Testis (tissue), 2 donors: ENCODE measurements at regions not wholly inside any gene's neighbourhood (a gene's known extent, or its start where the extent isn't known, plus 50 kb on each side); places are given as distances from the start of the nearest gene placed in this dataset.

Source experiments
- POLR2A ChIP-seq: fragments of 450-650 bp; IDR thresholded peaks from one replicate; pipeline ENCODE4 v1.6.1; 2017; ENCODE audit warnings: antibody characterized with exemption, mild to moderate bottlenecking, moderate library complexity
- TF ChIP-seq, protein P1 (sequence below), 3 experiments: fragments of 450-650 bp in 2 of 3; fragments of 200-600 bp in 1 of 3; sonication (generic) in 1 of 3; IDR thresholded peaks; one replicate each; pipeline ENCODE4 v1.5.1; 2016 to 2019; ENCODE audit warnings: antibody characterized with exemption in 3 of 3, mild to moderate bottlenecking in 2 of 3, moderate library complexity in 1 of 3

DNA sequence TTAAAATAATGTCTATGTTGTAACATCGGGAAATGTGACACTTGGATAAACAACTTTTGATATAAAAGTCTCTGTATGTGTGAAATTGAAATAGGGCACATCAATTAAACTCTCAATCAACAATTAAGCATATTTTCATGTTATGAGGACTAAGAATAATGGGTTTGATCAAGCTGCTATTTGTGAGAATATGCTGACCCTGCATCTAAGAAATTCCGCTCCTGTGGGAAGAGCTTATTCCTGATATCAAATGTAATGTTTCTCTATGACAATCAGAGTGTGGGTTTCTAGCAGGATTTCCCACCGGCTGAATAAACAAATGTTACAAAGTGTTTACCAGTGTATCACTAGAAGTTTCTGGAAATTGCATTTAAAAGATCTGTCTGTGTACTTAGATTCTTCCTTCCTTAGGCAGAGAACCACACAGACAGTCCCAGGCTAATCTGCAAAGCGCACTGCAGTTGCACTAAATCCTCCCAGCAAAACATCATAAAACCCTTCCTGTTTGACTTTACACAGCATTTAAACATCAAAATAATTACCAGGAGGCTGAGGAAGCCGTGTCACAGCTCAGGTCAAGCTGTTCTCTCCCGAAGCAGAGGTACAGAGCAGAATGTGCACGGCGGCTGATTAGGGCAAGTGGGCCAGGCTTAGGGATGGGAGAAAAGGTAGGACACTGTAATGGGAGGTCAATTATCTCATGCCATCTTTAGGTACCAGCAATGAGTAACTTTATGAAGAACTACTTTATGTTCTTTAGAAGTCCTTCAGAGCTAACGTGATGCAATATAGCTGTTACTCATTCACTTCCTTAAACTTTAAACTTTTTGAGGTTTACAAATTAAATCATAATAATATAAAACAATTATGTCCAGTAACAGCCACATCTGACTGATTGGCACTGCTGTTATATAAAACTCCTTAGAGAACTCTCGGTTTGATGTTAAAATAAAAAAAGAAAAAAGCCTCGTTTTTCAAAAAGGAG, 109.1 kb upstream of the CTTNBP2 start:
- TF ChIP-seq POLR2A: no peak
- TF ChIP-seq, protein P1, sequence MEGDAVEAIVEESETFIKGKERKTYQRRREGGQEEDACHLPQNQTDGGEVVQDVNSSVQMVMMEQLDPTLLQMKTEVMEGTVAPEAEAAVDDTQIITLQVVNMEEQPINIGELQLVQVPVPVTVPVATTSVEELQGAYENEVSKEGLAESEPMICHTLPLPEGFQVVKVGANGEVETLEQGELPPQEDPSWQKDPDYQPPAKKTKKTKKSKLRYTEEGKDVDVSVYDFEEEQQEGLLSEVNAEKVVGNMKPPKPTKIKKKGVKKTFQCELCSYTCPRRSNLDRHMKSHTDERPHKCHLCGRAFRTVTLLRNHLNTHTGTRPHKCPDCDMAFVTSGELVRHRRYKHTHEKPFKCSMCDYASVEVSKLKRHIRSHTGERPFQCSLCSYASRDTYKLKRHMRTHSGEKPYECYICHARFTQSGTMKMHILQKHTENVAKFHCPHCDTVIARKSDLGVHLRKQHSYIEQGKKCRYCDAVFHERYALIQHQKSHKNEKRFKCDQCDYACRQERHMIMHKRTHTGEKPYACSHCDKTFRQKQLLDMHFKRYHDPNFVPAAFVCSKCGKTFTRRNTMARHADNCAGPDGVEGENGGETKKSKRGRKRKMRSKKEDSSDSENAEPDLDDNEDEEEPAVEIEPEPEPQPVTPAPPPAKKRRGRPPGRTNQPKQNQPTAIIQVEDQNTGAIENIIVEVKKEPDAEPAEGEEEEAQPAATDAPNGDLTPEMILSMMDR (IDR thresholded peaks at IDR 0.05): no peak
